Natural killer cell (primary cell): ENCODE measurements at regions not wholly inside any gene's neighbourhood (a gene's known extent, or its start where the extent isn't known, plus 50 kb on each side); places are given as distances from the start of the nearest gene placed in this dataset.

ENCODE experiments used
- ATAC-seq, 3 donors: fragments of 150-1000 bp in 2 of 3; fragments of 200-7000 bp in 1 of 3; cut with Tn5 transposase; 1 replicate in 1 of 3; 2 replicates in 2 of 3; pipeline ENCODE4 v1.10.0; 2021; ENCODE audit warnings: mild to moderate bottlenecking in 2 of 3, moderate library complexity in 2 of 3
- DNase-seq, 2 donors: peaks; one replicate each; pipeline versions ENCODE4 v3.0.0 to v3.0.0-alpha.2; 2013 to 2021; ENCODE audit warnings: mixed read lengths in 1 of 2
- H3K27ac ChIP-seq: one replicate; pipeline ENCODE4 v1.5.1; 2013; ENCODE audit warnings: mild to moderate bottlenecking, low read length
- H3K27me3 ChIP-seq: one replicate; pipeline ENCODE4 v1.6.1; 2013; ENCODE audit warnings: low read length; ENCODE audit not compliant: control insufficient read depth, insufficient read depth
- H3K36me3 ChIP-seq: one replicate; pipeline ENCODE4 v1.6.1; 2013; ENCODE audit warnings: low read length; ENCODE audit not compliant: control insufficient read depth, insufficient read depth
- H3K4me1 ChIP-seq: one replicate; pipeline ENCODE4 v1.6.1; 2013; ENCODE audit warnings: low read length; ENCODE audit not compliant: control insufficient read depth, insufficient read depth
- H3K4me3 ChIP-seq: one replicate; pipeline ENCODE4 v1.5.1; 2013; ENCODE audit warnings: low read length
- H3K9me3 ChIP-seq: one replicate; pipeline ENCODE4 v1.6.1; 2013; ENCODE audit warnings: low read length; ENCODE audit not compliant: control insufficient read depth, insufficient read depth
- H3K27ac Mint-ChIP-seq, 2 donors: one replicate each; pipeline ENCODE4 v1.8.0; 2022; ENCODE audit warnings: mild to moderate bottlenecking in 2 of 2, mixed read lengths in 2 of 2, moderate library complexity in 1 of 2
- H3K27me3 Mint-ChIP-seq, 2 donors: one replicate each; pipeline ENCODE4 v1.8.0; 2022; ENCODE audit warnings: low read depth in 2 of 2, mixed read lengths in 2 of 2
- H3K36me3 Mint-ChIP-seq: one replicate; pipeline ENCODE4 v1.8.0; 2022; ENCODE audit warnings: mixed read lengths
- H3K4me1 Mint-ChIP-seq, 2 donors: one replicate each; pipeline ENCODE4 v1.8.0; 2022; ENCODE audit warnings: mixed read lengths in 2 of 2
- H3K4me3 Mint-ChIP-seq: one replicate; pipeline ENCODE4 v1.8.0; 2022; ENCODE audit warnings: mild to moderate bottlenecking, moderate library complexity, mixed read lengths
- H3K9me3 Mint-ChIP-seq, 2 donors: one replicate each; pipeline ENCODE4 v1.8.0; 2022; ENCODE audit warnings: mixed read lengths in 2 of 2
- CTCF ChIP-seq: fragments of 200-600 bp; IDR thresholded peaks from one replicate; pipeline ENCODE4 v1.8.0; 2022; ENCODE audit warnings: antibody characterized with exemption
- WGBS: methylation state at CpG from one replicate; pipeline ENCODE4 v1.1.7; 2013; ENCODE audit warnings: missing lambda C conversion rate; ENCODE audit not compliant: insufficient coverage; 5-methylcytosine and 5-hydroxymethylcytosine counted together
- intact Hi-C: fragments of 100-400 bp; cut with micrococcal nuclease; formaldehyde crosslinking; loops from one replicate; pipeline ENCODE4 v1.14.2; 2022

GRCh38 chr7:84482476-84482875 lies 287.9 kb upstream of the SEMA3A start:
- DNase-seq (no peak), ATAC-seq (no peak)
- no peaks in the 10 kb centered on the region for H3K36me3 Mint-ChIP-seq
- TF ChIP-seq CTCF: no peak
- H3K9me3 Mint-ChIP-seq: peaks cover 6% of the 10 kb centered on the region in 2 donors
- H3K4me3 ChIP-seq: no peak overlapping the region
- H3K4me1 ChIP-seq: no peaks in the 10 kb centered on the region
- no peak overlapping the region for H3K27ac Mint-ChIP-seq
- no peaks in the 10 kb centered on the region for H3K36me3 ChIP-seq
- no peak overlapping the region for H3K27ac ChIP-seq
- no peaks in the 10 kb centered on the region for H3K4me1 Mint-ChIP-seq
- no peaks in the 10 kb centered on the region for H3K27me3 Mint-ChIP-seq
- H3K9me3 ChIP-seq: no peaks in the 10 kb centered on the region
- no peak overlapping the region for H3K4me3 Mint-ChIP-seq
- intact Hi-C loops: no loop called here
- WGBS: 80% methylated on average over 1 of the region's 1 CpG
- no peaks in the 10 kb centered on the region for H3K27me3 ChIP-seq

- H3K27me3 ChIP-seq: no peaks in the 10 kb centered on the region
- Mint-ChIP-seq H3K27ac (no peak overlapping the region), H3K4me1 (no peaks in the 10 kb centered on the region), H3K27me3 (no peaks in the 10 kb centered on the region), H3K9me3 (peaks cover 4 to 8% of the 10 kb centered on the region in 2 donors), H3K36me3 (no peaks in the 10 kb centered on the region), H3K4me3 (no peak overlapping the region)
- no peak overlapping the region for H3K4me3 ChIP-seq
- no peak for TF ChIP-seq CTCF
- 100% methylated on average over 1 of the region's 1 CpG for WGBS
- no peak overlapping the region for H3K27ac ChIP-seq
- no peaks in the 10 kb centered on the region for H3K36me3 ChIP-seq
- H3K9me3 ChIP-seq: no peaks in the 10 kb centered on the region
- no peaks in the 10 kb centered on the region for H3K4me1 ChIP-seq
- DNase-seq: no peak
- no peak for ATAC-seq
- intact Hi-C loops: no loop called here
These were observed 284.5 kb upstream of the SEMA3A start for GRCh38 chr7:84479059-84479458.

GRCh38 chr7:84477786-84478478 lies 283.3 kb upstream of the SEMA3A start:
- H3K4me1 ChIP-seq: no peaks in the 10 kb centered on the region
- no peak for TF ChIP-seq CTCF
- DNase-seq (no peak), ATAC-seq (no peak)
- no peaks in the 10 kb centered on the region for H3K9me3 ChIP-seq
- no peak overlapping the region for H3K4me3 Mint-ChIP-seq
- no peaks in the 10 kb centered on the region for H3K36me3 ChIP-seq
- H3K27ac Mint-ChIP-seq: no peak overlapping the region
- no peak overlapping the region for H3K27ac ChIP-seq
- H3K27me3 ChIP-seq: no peaks in the 10 kb centered on the region
- intact Hi-C loops: no loop called here
- H3K9me3 Mint-ChIP-seq: peaks cover 4 to 9% of the 10 kb centered on the region in 2 donors
- H3K4me3 ChIP-seq: no peak overlapping the region
- H3K4me1 Mint-ChIP-seq: no peaks in the 10 kb centered on the region
- H3K36me3 Mint-ChIP-seq: no peaks in the 10 kb centered on the region
- H3K27me3 Mint-ChIP-seq: no peaks in the 10 kb centered on the region
- 88% methylated on average over 4 of the region's 4 CpGs for WGBS

- no CpG with 5 or more reads among the region's 1 CpG for WGBS
- Histone ChIP-seq H3K4me1 (no peaks in the 10 kb centered on the region), H3K27me3 (no peaks in the 10 kb centered on the region), H3K27ac (no peak overlapping the region), H3K36me3 (no peaks in the 10 kb centered on the region), H3K9me3 (no peaks in the 10 kb centered on the region), H3K4me3 (no peak overlapping the region)
- no peaks in the 10 kb centered on the region for H3K36me3 Mint-ChIP-seq
- no peaks in the 10 kb centered on the region for H3K4me1 Mint-ChIP-seq
- DNase-seq: no peak
- no peak overlapping the region for H3K4me3 Mint-ChIP-seq
- no peak overlapping the region for H3K27ac Mint-ChIP-seq
- intact Hi-C loops: no loop called here
- no peak for TF ChIP-seq CTCF
- H3K9me3 Mint-ChIP-seq: peaks cover 5 to 7% of the 10 kb centered on the region in 2 donors
- H3K27me3 Mint-ChIP-seq: no peaks in the 10 kb centered on the region
- ATAC-seq: no peak
These were observed 279.8 kb upstream of the SEMA3A start for GRCh38 chr7:84474436-84474835.
